KMS-11 (cell line): ENCODE measurements at regions not wholly inside any gene's neighbourhood (a gene's known extent, or its start where the extent isn't known, plus 50 kb on each side); places are given as distances from the start of the nearest gene placed in this dataset.

Experiments used
- H2AFZ ChIP-seq: fragments of 200-600 bp; sonication (generic); 2 replicates; pipeline ENCODE4 v1.6.1; 2016; ENCODE audit warnings: antibody characterized with exemption, mixed run types, low read depth
- H3K27ac ChIP-seq: fragments of 200-600 bp; sonication (generic); 2 replicates; pipeline ENCODE4 v1.6.1; 2016; ENCODE audit warnings: mild to moderate bottlenecking, mixed run types
- H3K27me3 ChIP-seq: fragments of 200-600 bp; sonication (generic); 2 replicates; pipeline ENCODE4 v1.6.1; 2017; ENCODE audit warnings: mild to moderate bottlenecking, low read depth, mixed run types, moderate library complexity; ENCODE audit not compliant: insufficient read depth
- H3K36me3 ChIP-seq: fragments of 200-600 bp; sonication (generic); 2 replicates; pipeline ENCODE4 v1.6.1; 2017; ENCODE audit warnings: mild to moderate bottlenecking, mixed run types; ENCODE audit not compliant: insufficient read depth
- H3K4me1 ChIP-seq: fragments of 200-600 bp; sonication (generic); 2 replicates; pipeline ENCODE4 v1.6.1; 2016; ENCODE audit warnings: mild to moderate bottlenecking, low read depth, mixed run types; ENCODE audit not compliant: poor library complexity, severe bottlenecking
- H3K4me2 ChIP-seq: fragments of 200-600 bp; sonication (generic); 2 replicates; pipeline ENCODE4 v1.7.0; 2016; ENCODE audit warnings: mild to moderate bottlenecking, mixed run types
- H3K4me3 ChIP-seq: fragments of 200-600 bp; sonication (generic); IDR thresholded peaks from 2 replicates; pipeline ENCODE4 v1.6.1; 2017; ENCODE audit warnings: low read depth, low read length, mixed read lengths; ENCODE audit not compliant: insufficient read depth
- H3K79me2 ChIP-seq: fragments of 200-600 bp; sonication (generic); 2 replicates; pipeline ENCODE4 v1.6.1; 2016; ENCODE audit warnings: low read depth, mixed run types; ENCODE audit not compliant: insufficient read depth
- H3K9ac ChIP-seq: fragments of 200-600 bp; sonication (generic); 2 replicates; pipeline ENCODE4 v1.6.1; 2016; ENCODE audit warnings: mild to moderate bottlenecking, mixed run types
- H4K20me1 ChIP-seq: fragments of 200-600 bp; sonication (generic); 2 replicates; pipeline ENCODE4 v1.6.1; 2016; ENCODE audit warnings: mild to moderate bottlenecking, mixed run types; ENCODE audit not compliant: insufficient read depth
- CTCF ChIP-seq: fragments of 200-600 bp; sonication (generic); conservative IDR thresholded peaks from 2 replicates; pipeline ENCODE4 v1.6.1; 2017; ENCODE audit warnings: low read depth, mild to moderate bottlenecking, antibody characterized with exemption, low read length, moderate library complexity, mixed read lengths

GRCh38 chr19:27740396-27740795 is 1472.6 kb downstream of the UQCRFS1 start:
- Histone ChIP-seq H4K20me1 (no peaks in the 10 kb centered on the region), H3K4me1 (peaks cover 26% of the 10 kb centered on the region), H3K36me3 (no peaks in the 10 kb centered on the region), H2AFZ (no peak overlapping the region), H3K4me2 (no peak overlapping the region), H3K79me2 (no peaks in the 10 kb centered on the region), H3K27ac (no peak overlapping the region), H3K27me3 (no peaks in the 10 kb centered on the region), H3K9ac (no peak overlapping the region), H3K4me3 (no peak overlapping the region)
- no peak for TF ChIP-seq CTCF

GRCh38 chr19:27738569-27739193 is 1474.3 kb downstream of the UQCRFS1 start:
- Histone ChIP-seq H3K9ac (no peak overlapping the region), H3K27me3 (no peaks in the 10 kb centered on the region), H4K20me1 (no peaks in the 10 kb centered on the region), H3K4me2 (no peak overlapping the region), H3K4me3 (no peak overlapping the region), H3K36me3 (no peaks in the 10 kb centered on the region), H3K79me2 (no peaks in the 10 kb centered on the region), H3K4me1 (peaks cover 26% of the 10 kb centered on the region), H2AFZ (no peak overlapping the region), H3K27ac (no peak overlapping the region)
- TF ChIP-seq CTCF = no peak

GRCh38 chr19:27736225-27736624 is 1476.7 kb downstream of the UQCRFS1 start:
- H2AFZ ChIP-seq = no peak overlapping the region
- H3K36me3 ChIP-seq = no peaks in the 10 kb centered on the region
- H3K79me2 ChIP-seq = no peaks in the 10 kb centered on the region
- H3K27ac ChIP-seq = no peak overlapping the region
- H3K4me3 ChIP-seq = no peak overlapping the region
- H3K4me1 ChIP-seq = peaks cover 26% of the 10 kb centered on the region
- H3K4me2 ChIP-seq = peak overlapping the region; percentile 34; the same call in 1 of the 2 replicates
- no peak overlapping the region for H3K9ac ChIP-seq
- no peaks in the 10 kb centered on the region for H3K27me3 ChIP-seq
- TF ChIP-seq CTCF = no peak
- H4K20me1 ChIP-seq = no peaks in the 10 kb centered on the region

GRCh38 chr19:27735314-27735713 is 1477.6 kb downstream of the UQCRFS1 start:
- H3K4me3 ChIP-seq = no peak overlapping the region
- no peak for TF ChIP-seq CTCF

More at GRCh38 chr19:27735314-27735713, 1477.6 kb downstream of the UQCRFS1 start:
- H4K20me1 ChIP-seq = no peaks in the 10 kb centered on the region
- H3K79me2 ChIP-seq = no peaks in the 10 kb centered on the region
- no peak overlapping the region for H2AFZ ChIP-seq
- H3K27ac ChIP-seq = no peak overlapping the region
- no peak overlapping the region for H3K9ac ChIP-seq
- H3K36me3 ChIP-seq = no peaks in the 10 kb centered on the region
- H3K4me1 ChIP-seq = peaks cover 26% of the 10 kb centered on the region
- no peak overlapping the region for H3K4me2 ChIP-seq
- no peaks in the 10 kb centered on the region for H3K27me3 ChIP-seq
